ENCODE measurements at regions not wholly inside any gene's neighbourhood (a gene's known extent, or its start where the extent isn't known, plus 50 kb on each side); places are given as distances from the start of the nearest gene placed in this dataset.
"Not testable (repeated sequence)": the region's sequence is repeated elsewhere in the genome, so short reads cannot be mapped to it uniquely, and the experiment has no call there.

DNA sequence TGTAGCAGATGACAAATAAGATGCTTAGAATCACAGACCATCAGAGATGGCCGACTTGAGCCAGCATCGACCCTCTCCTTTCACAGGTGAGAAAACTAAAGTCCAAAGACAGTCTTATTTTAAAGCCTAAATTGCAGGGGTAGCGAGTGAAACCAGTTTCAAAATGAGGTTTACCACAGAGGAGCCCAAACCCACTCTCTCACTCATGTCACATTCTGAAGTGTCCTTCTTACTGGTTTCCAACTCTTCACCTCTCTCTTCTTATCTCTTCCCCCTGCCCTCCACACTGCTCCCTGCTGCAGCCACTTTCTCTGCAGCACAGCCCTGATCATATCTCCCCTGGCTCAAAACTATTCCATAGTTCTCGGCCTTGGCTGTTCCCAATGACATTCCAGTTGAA is 57.0 kb upstream of the NID2 start:
- CTCF ChIA-PET, result interaction anchor here (3.0 kb wide), 1 partner anchor 147 kb away, joined by 10 read pairs; no protein-coding TSS in a partner anchor
- H3K4me3 ChIP-seq (ENCODE audit: low read depth, low read length), result no peak overlapping the region

DNA sequence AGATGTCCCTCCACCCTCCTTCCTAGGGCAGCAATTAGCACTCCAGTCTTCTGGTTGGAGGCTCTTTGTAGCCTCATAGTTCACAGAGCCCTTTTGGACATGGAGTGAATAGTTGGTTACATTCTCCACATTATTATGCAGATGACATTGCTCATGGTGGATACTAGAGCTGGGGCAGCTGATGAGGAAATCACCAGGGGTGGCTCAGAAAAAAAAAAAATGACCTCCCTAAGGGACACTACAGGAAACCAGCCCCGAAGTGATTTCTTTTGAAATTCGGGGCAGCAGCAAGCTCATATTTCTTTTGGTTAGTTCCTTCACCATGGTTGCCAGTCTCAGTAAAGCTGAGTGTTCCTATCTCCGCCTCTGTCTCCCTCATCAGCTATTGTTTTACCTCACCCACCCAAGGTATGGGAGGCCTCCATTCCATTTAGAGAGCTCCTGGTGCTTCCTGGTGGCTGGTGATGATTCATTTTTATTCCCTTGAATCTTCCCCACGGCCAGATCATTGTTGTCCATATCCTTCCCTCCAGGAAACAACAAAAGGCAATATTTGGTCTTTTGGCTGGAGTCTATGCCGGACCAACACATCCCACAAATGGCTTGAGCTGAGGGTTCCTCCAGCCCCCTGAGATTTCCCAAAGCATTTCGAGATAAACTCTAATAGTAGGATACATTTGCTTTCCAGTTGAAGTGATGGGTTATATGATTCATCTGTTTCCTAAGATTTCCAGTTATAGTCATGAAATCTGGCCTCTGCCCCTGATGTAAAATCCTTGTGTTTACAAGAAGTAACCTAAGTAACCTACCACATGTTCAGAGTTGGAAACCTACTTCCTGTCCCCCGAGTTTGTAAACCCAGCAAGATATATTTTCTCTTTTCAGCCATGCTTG is 56.2 kb upstream of the NID2 start:
- Histone ChIP-seq H3K27ac (ENCODE audit: low read depth, low read length) (peak overlapping the region; percentile 80), H3K27me3 (ENCODE audit: control insufficient read depth, insufficient read depth, low read length) (no peaks in the 10 kb centered on the region), H3K9me3 (ENCODE audit: control insufficient read depth, insufficient read depth, low read length) (peaks cover 9% of the 10 kb centered on the region), H3K4me3 (ENCODE audit: low read depth, low read length) (no peak overlapping the region)
- TF ChIP-seq, protein P1, sequence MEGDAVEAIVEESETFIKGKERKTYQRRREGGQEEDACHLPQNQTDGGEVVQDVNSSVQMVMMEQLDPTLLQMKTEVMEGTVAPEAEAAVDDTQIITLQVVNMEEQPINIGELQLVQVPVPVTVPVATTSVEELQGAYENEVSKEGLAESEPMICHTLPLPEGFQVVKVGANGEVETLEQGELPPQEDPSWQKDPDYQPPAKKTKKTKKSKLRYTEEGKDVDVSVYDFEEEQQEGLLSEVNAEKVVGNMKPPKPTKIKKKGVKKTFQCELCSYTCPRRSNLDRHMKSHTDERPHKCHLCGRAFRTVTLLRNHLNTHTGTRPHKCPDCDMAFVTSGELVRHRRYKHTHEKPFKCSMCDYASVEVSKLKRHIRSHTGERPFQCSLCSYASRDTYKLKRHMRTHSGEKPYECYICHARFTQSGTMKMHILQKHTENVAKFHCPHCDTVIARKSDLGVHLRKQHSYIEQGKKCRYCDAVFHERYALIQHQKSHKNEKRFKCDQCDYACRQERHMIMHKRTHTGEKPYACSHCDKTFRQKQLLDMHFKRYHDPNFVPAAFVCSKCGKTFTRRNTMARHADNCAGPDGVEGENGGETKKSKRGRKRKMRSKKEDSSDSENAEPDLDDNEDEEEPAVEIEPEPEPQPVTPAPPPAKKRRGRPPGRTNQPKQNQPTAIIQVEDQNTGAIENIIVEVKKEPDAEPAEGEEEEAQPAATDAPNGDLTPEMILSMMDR (IDR thresholded peaks at IDR 0.05; ENCODE audit: low read depth, low read length), result no peak
- POLR2A ChIA-PET, result interaction anchor here (0.6 to 2.6 kb wide), 4 partner anchors 15 to 56 kb away, joined by 4 to 14 read pairs (median 8); partner anchors contain the start of gene NID2
- CTCF ChIA-PET, result interaction anchor here (1.1 to 3.0 kb wide), 3 partner anchors 55 to 146 kb away, joined by 3 to 10 read pairs (median 3); no protein-coding TSS in a partner anchor
- no peak for DNase-seq (ENCODE audit: low read depth, low spot score)

More for the DNA sequence above, 57.0 kb upstream of the NID2 start:
- Histone ChIP-seq H3K9me3 (ENCODE audit: control insufficient read depth, insufficient read depth, low read length) (peaks cover 9% of the 10 kb centered on the region), H3K27me3 (ENCODE audit: control insufficient read depth, insufficient read depth, low read length) (no peaks in the 10 kb centered on the region), H3K27ac (ENCODE audit: low read depth, low read length) (peak overlapping the region; percentile 34)
- TF ChIP-seq, protein P1 (IDR thresholded peaks at IDR 0.05; ENCODE audit: low read depth, low read length), result no peak
- POLR2A ChIA-PET, result interaction anchor here (2.6 kb wide), 1 partner anchor 57 kb away, joined by 10 read pairs; the partner anchor contains the start of gene NID2
- no peak for DNase-seq (ENCODE audit: low read depth, low spot score)

- H3K27me3 ChIP-seq (ENCODE audit: control insufficient read depth, insufficient read depth, low read length); H3K4me3 ChIP-seq (ENCODE audit: low read depth, low read length); DNase-seq (ENCODE audit: low read depth, low spot score); POLR2A ChIA-PET; H3K27ac ChIP-seq (ENCODE audit: low read depth, low read length); H3K9me3 ChIP-seq (ENCODE audit: control insufficient read depth, insufficient read depth, low read length): not testable (repeated sequence)
- CTCF ChIA-PET, result interaction anchor here (1.4 kb wide), 1 partner anchor 126 kb away, joined by 4 read pairs; no protein-coding TSS in a partner anchor
Observed at GRCh38 chr14:52122163-52122562, 53.3 kb upstream of the NID2 start.

- ChIA-PET CTCF (interaction anchor here (0.6 kb wide), 1 partner anchor 15 kb away, joined by 6 read pairs; no protein-coding TSS in a partner anchor), POLR2A (no interaction called here)
- H3K27me3 ChIP-seq (ENCODE audit: control insufficient read depth, insufficient read depth, low read length), result no peaks in the 10 kb centered on the region
- H3K4me3 ChIP-seq (ENCODE audit: low read depth, low read length), result no peak overlapping the region
- TF ChIP-seq, protein P1 (IDR thresholded peaks at IDR 0.05; ENCODE audit: low read depth, low read length), result no peak
- DNase-seq (ENCODE audit: low read depth, low spot score), result no peak
- no peak overlapping the region for H3K27ac ChIP-seq (ENCODE audit: low read depth, low read length)
- peaks cover 9% of the 10 kb centered on the region for H3K9me3 ChIP-seq (ENCODE audit: control insufficient read depth, insufficient read depth, low read length)
Observed at GRCh38 chr14:52121441-52121840, 52.6 kb upstream of the NID2 start.

DNA sequence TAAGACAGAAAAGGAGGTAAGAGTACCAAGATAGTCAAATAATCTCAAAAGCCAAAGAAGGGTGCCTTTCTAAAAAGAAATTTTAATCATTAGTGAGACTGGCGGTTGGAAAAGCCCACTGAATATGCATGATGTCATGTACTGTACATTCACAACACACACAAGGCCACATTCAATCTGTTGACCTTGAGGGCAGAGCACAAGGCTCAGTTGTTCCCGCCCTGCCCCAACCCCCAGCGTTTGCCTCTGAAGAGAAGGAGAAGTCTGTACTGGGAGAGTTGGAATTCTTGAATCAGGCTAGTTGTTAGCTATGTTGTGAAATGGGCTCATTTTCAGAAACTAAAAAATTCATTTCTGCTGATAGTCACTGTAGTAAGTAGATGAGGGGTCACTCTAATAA is 50.2 kb upstream of the NID2 start:
- ChIA-PET CTCF (no interaction called here), POLR2A (no interaction called here)
- Histone ChIP-seq H3K27me3 (ENCODE audit: control insufficient read depth, insufficient read depth, low read length) (no peaks in the 10 kb centered on the region), H3K27ac (ENCODE audit: low read depth, low read length) (no peak overlapping the region), H3K4me3 (ENCODE audit: low read depth, low read length) (no peak overlapping the region), H3K9me3 (ENCODE audit: control insufficient read depth, insufficient read depth, low read length) (peaks cover 9% of the 10 kb centered on the region)
- TF ChIP-seq, protein P1 (IDR thresholded peaks at IDR 0.05; ENCODE audit: low read depth, low read length), result no peak
- DNase-seq (ENCODE audit: low read depth, low spot score), result no peak

Data from AG04450 (cell line).